Mesothelial cell of epicardium (in vitro differentiated cells): ENCODE measurements at regions not wholly inside any gene's neighbourhood (a gene's known extent, or its start where the extent isn't known, plus 50 kb on each side); places are given as distances from the start of the nearest gene placed in this dataset.

Experiments
- DNase-seq, 2 experiments: peaks; one replicate each; pipeline ENCODE4 v3.0.0; 2021; ENCODE audit warnings: low spot score in 2 of 2; ENCODE audit not compliant: unreplicated experiment in 2 of 2
- H3K27ac Mint-ChIP-seq: 2 replicates; pipeline ENCODE4 v1.8.0; 2021; ENCODE audit warnings: mixed read lengths
- H3K27me3 Mint-ChIP-seq: 2 replicates; pipeline ENCODE4 v1.8.0; 2021; ENCODE audit warnings: low read depth, mixed read lengths
- H3K36me3 Mint-ChIP-seq: 2 replicates; pipeline ENCODE4 v1.8.0; 2021; ENCODE audit warnings: mixed read lengths
- H3K4me1 Mint-ChIP-seq: 2 replicates; pipeline ENCODE4 v1.8.0; 2021; ENCODE audit warnings: mixed read lengths
- H3K4me3 Mint-ChIP-seq: 2 replicates; pipeline ENCODE4 v1.8.0; 2021; ENCODE audit warnings: mild to moderate bottlenecking, moderate library complexity, mixed read lengths
- H3K9me3 Mint-ChIP-seq: 2 replicates; pipeline ENCODE4 v1.8.0; 2021; ENCODE audit warnings: mixed read lengths
- TF ChIP-seq, protein P1 (sequence below): fragments of 200-600 bp; sonication (generic); IDR thresholded peaks from one replicate; pipeline ENCODE4 v1.5.0; 2021; ENCODE audit warnings: antibody characterized with exemption; ENCODE audit not compliant: unreplicated experiment

DNA sequence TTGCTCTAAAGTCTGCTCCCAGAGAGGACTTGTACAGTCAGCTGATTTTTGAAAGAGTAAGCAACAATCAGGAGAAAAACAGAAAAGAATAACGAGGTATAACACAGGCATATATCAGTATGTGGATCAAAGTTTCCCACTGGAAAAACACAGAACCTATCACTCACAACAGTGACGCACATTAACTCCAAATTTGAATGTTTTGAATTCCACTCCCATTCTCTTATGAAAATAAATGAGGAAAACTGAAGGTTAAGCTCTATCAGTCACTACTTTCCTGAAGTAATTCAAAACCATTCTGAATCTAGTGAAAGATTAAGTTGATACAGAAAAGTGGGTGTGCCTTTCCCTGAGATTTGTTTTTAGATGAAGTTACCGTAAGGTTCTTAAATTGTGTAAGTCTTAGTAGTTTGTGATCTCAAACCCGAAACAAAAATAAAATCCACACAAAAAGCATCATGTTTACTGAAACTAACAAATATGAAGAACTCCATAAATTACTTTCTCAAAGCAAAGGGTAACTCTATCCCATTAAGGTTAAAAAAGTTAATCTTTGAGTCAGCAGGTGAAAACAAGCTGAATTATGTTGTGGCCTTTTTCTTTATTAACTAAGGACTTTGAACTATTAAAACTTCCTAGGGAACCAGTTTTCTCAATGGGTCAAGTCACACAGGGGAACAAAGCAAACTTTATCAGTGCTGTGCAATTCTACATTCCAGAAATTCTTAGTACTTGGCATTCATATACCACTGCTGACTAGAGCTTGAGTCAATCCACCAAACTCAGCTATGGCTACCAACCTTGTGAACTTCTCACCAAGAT is 115.7 kb downstream of the OGFRL1 start:
- no peak for DNase-seq
- TF ChIP-seq, protein P1, sequence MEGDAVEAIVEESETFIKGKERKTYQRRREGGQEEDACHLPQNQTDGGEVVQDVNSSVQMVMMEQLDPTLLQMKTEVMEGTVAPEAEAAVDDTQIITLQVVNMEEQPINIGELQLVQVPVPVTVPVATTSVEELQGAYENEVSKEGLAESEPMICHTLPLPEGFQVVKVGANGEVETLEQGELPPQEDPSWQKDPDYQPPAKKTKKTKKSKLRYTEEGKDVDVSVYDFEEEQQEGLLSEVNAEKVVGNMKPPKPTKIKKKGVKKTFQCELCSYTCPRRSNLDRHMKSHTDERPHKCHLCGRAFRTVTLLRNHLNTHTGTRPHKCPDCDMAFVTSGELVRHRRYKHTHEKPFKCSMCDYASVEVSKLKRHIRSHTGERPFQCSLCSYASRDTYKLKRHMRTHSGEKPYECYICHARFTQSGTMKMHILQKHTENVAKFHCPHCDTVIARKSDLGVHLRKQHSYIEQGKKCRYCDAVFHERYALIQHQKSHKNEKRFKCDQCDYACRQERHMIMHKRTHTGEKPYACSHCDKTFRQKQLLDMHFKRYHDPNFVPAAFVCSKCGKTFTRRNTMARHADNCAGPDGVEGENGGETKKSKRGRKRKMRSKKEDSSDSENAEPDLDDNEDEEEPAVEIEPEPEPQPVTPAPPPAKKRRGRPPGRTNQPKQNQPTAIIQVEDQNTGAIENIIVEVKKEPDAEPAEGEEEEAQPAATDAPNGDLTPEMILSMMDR, result no peak
- peak overlapping the region; percentile 96 for H3K27ac Mint-ChIP-seq
- H3K9me3 Mint-ChIP-seq, result no peaks in the 10 kb centered on the region
- no peaks in the 10 kb centered on the region for H3K36me3 Mint-ChIP-seq
- peak overlapping the region; percentile 60 for H3K4me3 Mint-ChIP-seq
- peaks cover 78% of the 10 kb centered on the region for H3K4me1 Mint-ChIP-seq
- H3K27me3 Mint-ChIP-seq, result no peaks in the 10 kb centered on the region

DNA sequence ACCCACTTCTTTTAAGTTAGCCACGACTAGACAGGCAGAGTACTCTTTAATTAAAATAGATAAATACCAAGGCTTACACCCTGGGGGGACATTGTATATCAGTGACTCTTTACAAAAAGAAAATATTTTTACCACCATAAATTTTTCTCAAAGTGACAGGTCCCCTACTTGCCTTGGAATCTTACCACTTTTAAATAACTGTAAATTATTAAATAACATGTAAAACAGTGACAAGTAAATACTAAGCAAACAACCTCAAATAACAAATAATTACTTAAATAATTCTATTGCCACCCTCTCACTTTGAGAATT is 116.3 kb downstream of the OGFRL1 start:
- Mint-ChIP-seq H3K36me3 (no peaks in the 10 kb centered on the region), H3K4me3 (peak overlapping the region; percentile 60), H3K27me3 (no peaks in the 10 kb centered on the region), H3K27ac (peak overlapping the region; percentile 96), H3K4me1 (peaks cover 77% of the 10 kb centered on the region), H3K9me3 (no peaks in the 10 kb centered on the region)
- no peak for DNase-seq
- TF ChIP-seq, protein P1, result no peak

DNA sequence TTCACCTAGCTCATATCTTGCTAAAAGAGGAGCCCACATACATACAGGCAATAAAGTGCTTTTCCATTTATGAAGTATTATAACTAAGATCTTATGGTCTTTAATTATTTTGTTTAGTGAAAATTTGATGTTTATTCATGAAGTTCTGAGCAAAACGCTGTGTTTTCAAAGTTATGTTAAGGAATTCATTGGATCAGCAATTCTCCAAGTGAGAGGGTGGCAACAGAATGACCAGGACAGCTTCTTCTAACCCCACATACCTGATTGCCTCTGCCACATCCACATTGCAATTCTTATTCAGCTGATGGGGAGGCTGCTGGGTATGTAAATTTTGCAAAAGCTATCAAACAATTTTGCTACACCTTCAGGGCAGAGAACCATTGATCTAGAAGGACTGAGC is 116.8 kb downstream of the OGFRL1 start:
- peaks cover 74% of the 10 kb centered on the region for H3K4me1 Mint-ChIP-seq
- no peaks in the 10 kb centered on the region for H3K36me3 Mint-ChIP-seq
- no peaks in the 10 kb centered on the region for H3K27me3 Mint-ChIP-seq
- H3K27ac Mint-ChIP-seq, result peak overlapping the region; percentile 96
- no peak for DNase-seq
- no peaks in the 10 kb centered on the region for H3K9me3 Mint-ChIP-seq
- no peak overlapping the region for H3K4me3 Mint-ChIP-seq
- TF ChIP-seq, protein P1, result no peak

DNA sequence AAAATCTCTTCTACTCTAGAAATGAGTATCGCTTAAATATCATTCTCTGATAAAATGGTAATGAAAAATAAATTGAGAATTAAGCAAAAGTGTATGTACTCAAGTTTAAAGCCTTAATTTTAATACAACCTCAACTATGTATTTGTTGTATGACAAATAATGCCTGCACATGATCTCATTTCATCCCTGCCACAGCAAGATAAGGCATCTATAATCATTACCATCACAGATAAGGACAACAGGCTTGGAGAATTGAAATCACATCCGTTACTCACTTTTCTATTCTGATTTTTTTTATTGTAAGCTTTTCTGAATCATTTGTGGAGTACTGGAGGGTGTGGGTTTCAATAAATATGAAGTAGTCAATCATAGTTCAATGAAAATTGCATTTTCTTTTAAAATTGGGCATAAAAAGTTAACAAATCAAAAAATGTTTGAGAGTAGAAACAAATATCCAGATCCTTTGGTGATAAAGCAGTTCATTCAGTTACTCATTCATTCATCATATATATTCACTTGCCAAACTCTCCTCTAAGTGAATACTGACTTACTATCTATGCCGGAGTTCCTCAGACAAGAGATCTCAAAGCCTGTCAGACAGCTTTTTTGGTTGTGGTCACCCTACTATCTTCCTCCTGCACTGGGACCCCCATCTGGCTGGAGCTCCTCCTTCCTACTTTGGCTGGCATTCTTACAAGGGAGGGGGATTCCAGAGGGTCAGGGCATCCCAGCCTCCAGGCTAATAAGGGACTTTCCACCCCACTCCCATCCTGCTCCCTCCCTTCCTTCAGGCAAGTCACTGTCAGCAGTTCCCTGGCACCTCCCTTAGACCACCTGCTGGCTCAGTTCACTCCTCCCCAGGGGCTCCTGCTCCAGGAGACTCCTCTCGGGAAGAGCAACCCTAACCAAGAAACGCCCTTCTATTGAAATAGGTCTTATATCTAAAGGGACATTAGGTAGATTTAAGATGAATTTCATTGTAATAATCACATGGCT is 118.6 kb downstream of the OGFRL1 start:
- Mint-ChIP-seq H3K4me1 (peaks cover 69% of the 10 kb centered on the region), H3K9me3 (no peaks in the 10 kb centered on the region), H3K4me3 (no peak overlapping the region), H3K27ac (peak overlapping the region; percentile 80), H3K27me3 (no peaks in the 10 kb centered on the region), H3K36me3 (no peaks in the 10 kb centered on the region)
- TF ChIP-seq, protein P1, result no peak
- no peak for DNase-seq

DNA sequence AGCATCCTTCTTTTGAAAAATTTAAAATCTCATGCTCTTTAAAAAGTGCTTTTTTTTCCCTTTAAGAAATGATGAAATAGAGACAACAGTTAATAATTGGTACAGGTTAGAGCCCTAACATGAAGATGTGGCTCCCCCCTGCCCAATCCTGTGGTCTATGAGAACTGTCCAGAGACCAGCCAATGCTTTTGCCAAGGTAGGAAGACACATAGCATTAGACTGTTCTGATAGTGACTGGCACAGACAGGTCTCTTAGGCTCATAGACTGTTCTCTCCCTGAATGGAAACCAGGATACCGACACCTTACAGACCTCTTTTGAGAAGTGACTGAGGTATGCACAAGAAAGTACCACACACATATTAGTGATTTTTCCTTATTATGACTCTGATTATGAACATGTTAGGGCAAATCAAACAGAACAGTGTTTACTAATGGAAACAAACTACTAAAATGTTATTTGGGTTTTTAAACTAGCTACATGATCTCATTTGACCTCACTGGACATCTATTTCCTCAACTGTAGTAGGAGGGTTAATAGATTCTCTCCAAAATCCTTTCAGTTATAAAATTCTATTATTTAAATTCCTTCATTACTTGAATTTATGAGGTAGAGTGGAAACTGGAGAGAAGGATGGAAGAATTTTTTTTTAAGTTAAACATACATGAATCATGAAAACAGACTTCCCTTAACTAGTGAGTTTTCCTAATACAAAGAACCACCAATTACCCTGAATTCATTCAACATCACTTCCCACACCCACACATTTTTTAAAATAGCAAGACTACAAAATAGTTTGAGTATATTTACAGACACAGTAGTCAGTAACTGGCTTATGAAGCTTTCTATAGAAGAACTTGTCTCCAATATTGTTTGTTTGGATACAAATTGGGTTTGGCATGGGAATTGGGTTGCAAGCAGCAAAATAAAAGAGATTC is 120.4 kb downstream of the OGFRL1 start:
- Mint-ChIP-seq H3K4me1 (peaks cover 64% of the 10 kb centered on the region), H3K27ac (peak overlapping the region; percentile 78), H3K4me3 (no peak overlapping the region), H3K27me3 (no peaks in the 10 kb centered on the region), H3K36me3 (peaks cover 2% of the 10 kb centered on the region), H3K9me3 (no peaks in the 10 kb centered on the region)
- no peak for DNase-seq
- TF ChIP-seq, protein P1, result no peak
